ENCODE measurements at regions not wholly inside any gene's neighbourhood (a gene's known extent, or its start where the extent isn't known, plus 50 kb on each side); places are given as distances from the start of the nearest gene placed in this dataset.

- TF ChIP-seq CTCF (IDR thresholded peaks at IDR 0.05; ENCODE audit: partially characterized antibody, unreplicated experiment): no peak
- no peaks in the 10 kb centered on the region for H3K27me3 Mint-ChIP-seq (ENCODE audit: unreplicated experiment)
- no peak overlapping the region for H3K27ac Mint-ChIP-seq (ENCODE audit: unreplicated experiment)
- no peaks in the 10 kb centered on the region for H3K4me1 Mint-ChIP-seq (ENCODE audit: low read depth, unreplicated experiment)
- no peak overlapping the region for H3K4me3 Mint-ChIP-seq (ENCODE audit: unreplicated experiment)
- H3K9me3 Mint-ChIP-seq (ENCODE audit: unreplicated experiment): no peaks in the 10 kb centered on the region
- no peak for DNase-seq
- H3K36me3 Mint-ChIP-seq (ENCODE audit: unreplicated experiment): no peaks in the 10 kb centered on the region
Observed at GRCh38 chr20:6410721-6411120, 287.9 kb upstream of the FERMT1 start.

GRCh38 chr20:6407163-6407562 lies 284.3 kb upstream of the FERMT1 start:
- Mint-ChIP-seq H3K9me3 (ENCODE audit: unreplicated experiment) (no peaks in the 10 kb centered on the region), H3K27ac (ENCODE audit: unreplicated experiment) (no peak overlapping the region), H3K4me3 (ENCODE audit: unreplicated experiment) (no peak overlapping the region), H3K4me1 (ENCODE audit: low read depth, unreplicated experiment) (no peaks in the 10 kb centered on the region), H3K27me3 (ENCODE audit: unreplicated experiment) (no peaks in the 10 kb centered on the region), H3K36me3 (ENCODE audit: unreplicated experiment) (no peaks in the 10 kb centered on the region)
- no peak for DNase-seq
- TF ChIP-seq CTCF (IDR thresholded peaks at IDR 0.05; ENCODE audit: partially characterized antibody, unreplicated experiment): no peak

GRCh38 chr20:6401893-6402557 lies 279.2 kb upstream of the FERMT1 start:
- Mint-ChIP-seq H3K27me3 (ENCODE audit: unreplicated experiment) (no peaks in the 10 kb centered on the region), H3K36me3 (ENCODE audit: unreplicated experiment) (no peaks in the 10 kb centered on the region), H3K9me3 (ENCODE audit: unreplicated experiment) (no peaks in the 10 kb centered on the region), H3K4me3 (ENCODE audit: unreplicated experiment) (no peak overlapping the region), H3K27ac (ENCODE audit: unreplicated experiment) (no peak overlapping the region), H3K4me1 (ENCODE audit: low read depth, unreplicated experiment) (no peaks in the 10 kb centered on the region)
- no peak for TF ChIP-seq CTCF (IDR thresholded peaks at IDR 0.05; ENCODE audit: partially characterized antibody, unreplicated experiment)
- no peak for DNase-seq

- no peak overlapping the region for H3K4me3 Mint-ChIP-seq (ENCODE audit: unreplicated experiment)
- H3K36me3 Mint-ChIP-seq (ENCODE audit: unreplicated experiment): no peaks in the 10 kb centered on the region
- TF ChIP-seq CTCF (IDR thresholded peaks at IDR 0.05; ENCODE audit: partially characterized antibody, unreplicated experiment): no peak
- H3K27ac Mint-ChIP-seq (ENCODE audit: unreplicated experiment): no peak overlapping the region
- H3K4me1 Mint-ChIP-seq (ENCODE audit: low read depth, unreplicated experiment): no peaks in the 10 kb centered on the region
- H3K9me3 Mint-ChIP-seq (ENCODE audit: unreplicated experiment): no peaks in the 10 kb centered on the region
- H3K27me3 Mint-ChIP-seq (ENCODE audit: unreplicated experiment): no peaks in the 10 kb centered on the region
- no peak for DNase-seq
Observed at GRCh38 chr20:6397115-6397514, 274.3 kb upstream of the FERMT1 start.

GRCh38 chr20:6395695-6396094 lies 272.9 kb upstream of the FERMT1 start:
- Mint-ChIP-seq H3K36me3 (ENCODE audit: unreplicated experiment) (no peaks in the 10 kb centered on the region), H3K27me3 (ENCODE audit: unreplicated experiment) (no peaks in the 10 kb centered on the region), H3K27ac (ENCODE audit: unreplicated experiment) (no peak overlapping the region), H3K4me1 (ENCODE audit: low read depth, unreplicated experiment) (no peaks in the 10 kb centered on the region), H3K4me3 (ENCODE audit: unreplicated experiment) (no peak overlapping the region), H3K9me3 (ENCODE audit: unreplicated experiment) (no peaks in the 10 kb centered on the region)
- no peak for TF ChIP-seq CTCF (IDR thresholded peaks at IDR 0.05; ENCODE audit: partially characterized antibody, unreplicated experiment)
- DNase-seq: no peak

Data from glutamatergic neuron (in vitro differentiated cells).